GM12864 (cell line): ENCODE measurements at regions not wholly inside any gene's neighbourhood (a gene's known extent, or its start where the extent isn't known, plus 50 kb on each side); places are given as distances from the start of the nearest gene placed in this dataset.

Source experiments
- DNase-seq: peaks from one replicate; pipeline ENCODE4 v3.0.0-alpha.2; 2011; ENCODE audit warnings: low read depth
- H3K4me3 ChIP-seq: 2 replicates; pipeline ENCODE4 v1.5.1; 2011; ENCODE audit warnings: mild to moderate bottlenecking, low read depth, low read length, control low read depth
- CTCF ChIP-seq: IDR thresholded peaks from 2 replicates; pipeline ENCODE4 v1.5.1; 2011; ENCODE audit warnings: low read depth, mild to moderate bottlenecking, moderate library complexity, low read length, control low read depth, inconsistent platforms; ENCODE audit errors: missing control alignments

GRCh38 chr18:41576643-41577042 is 378.4 kb upstream of the PIK3C3 start:
- no peak for DNase-seq
- TF ChIP-seq CTCF: no peak
- no peak overlapping the region for H3K4me3 ChIP-seq

GRCh38 chr18:41569867-41570266 is 385.2 kb upstream of the PIK3C3 start:
- TF ChIP-seq CTCF: no peak
- no peak for DNase-seq
- H3K4me3 ChIP-seq: no peak overlapping the region

GRCh38 chr18:41561961-41562360 is 393.1 kb upstream of the PIK3C3 start:
- no peak for TF ChIP-seq CTCF
- no peak for DNase-seq
- no peak overlapping the region for H3K4me3 ChIP-seq

- DNase-seq: no peak
- TF ChIP-seq CTCF: no peak
- no peak overlapping the region for H3K4me3 ChIP-seq
Observed at GRCh38 chr18:41558715-41559114, 396.3 kb upstream of the PIK3C3 start.

GRCh38 chr18:41553716-41554115 is 401.3 kb upstream of the PIK3C3 start:
- no peak overlapping the region for H3K4me3 ChIP-seq
- DNase-seq: no peak
- no peak for TF ChIP-seq CTCF

- no peak for TF ChIP-seq CTCF
- H3K4me3 ChIP-seq: no peak overlapping the region
- no peak for DNase-seq
Observed at GRCh38 chr18:41548521-41549260, 406.3 kb upstream of the PIK3C3 start.
